A673 (cell line): ENCODE measurements at regions not wholly inside any gene's neighbourhood (a gene's known extent, or its start where the extent isn't known, plus 50 kb on each side); places are given as distances from the start of the nearest gene placed in this dataset.

Experiments used
- BruUV-seq: library from RNA; stranded (reverse); fragments of 400-500 nt; replicated peaks from 2 replicates; lab custom pipeline; 2021; lab: Mats Ljungman, UMichigan
- CTCF ChIA-PET: fragments of 300-600 bp; sonication (Branson Sonifier 250); formaldehyde crosslinking; loops from one replicate; lab custom pipeline; 2022; ENCODE audit warnings: antibody characterized with exemption; lab: Charles Lee
- POLR2A ChIA-PET: fragments of 300-600 bp; sonication (Branson Sonifier 250); formaldehyde crosslinking; loops from one replicate; lab custom pipeline; 2022; ENCODE audit warnings: antibody characterized with exemption; ENCODE audit not compliant: low non-redundant PET; lab: Charles Lee
- DNase-seq: peaks from one replicate; pipeline ENCODE4 v3.0.0-alpha.2; 2015; ENCODE audit warnings: low spot score
- H3K27ac ChIP-seq: fragments of 200-600 bp; sonication (generic); 2 replicates; pipeline ENCODE4 v1.5.1; 2016; ENCODE audit warnings: mixed run types, low read depth, mild to moderate bottlenecking, mixed read lengths, antibody characterized with exemption, low read length; ENCODE audit not compliant: poor library complexity, severe bottlenecking
- H3K27me3 ChIP-seq: fragments of 200-600 bp; sonication (generic); replicated peaks from 2 replicates; pipeline ENCODE4 v1.6.1; 2017; ENCODE audit warnings: mixed run types, low read depth, mild to moderate bottlenecking, mixed read lengths, antibody characterized with exemption, low read length; ENCODE audit not compliant: insufficient read depth, poor library complexity
- H3K36me3 ChIP-seq: fragments of 200-600 bp; sonication (generic); 2 replicates; pipeline ENCODE4 v1.6.1; 2016; ENCODE audit warnings: mixed run types, mild to moderate bottlenecking, mixed read lengths, antibody characterized with exemption, low read length; ENCODE audit not compliant: insufficient read depth, poor library complexity, severe bottlenecking
- H3K4me1 ChIP-seq: fragments of 200-600 bp; sonication (generic); 2 replicates; pipeline ENCODE4 v1.6.1; 2017; ENCODE audit warnings: mixed run types, mild to moderate bottlenecking, mixed read lengths, antibody characterized with exemption, low read length; ENCODE audit not compliant: insufficient read depth, poor library complexity, severe bottlenecking
- H3K4me3 ChIP-seq: fragments of 200-600 bp; sonication (generic); 2 replicates; pipeline ENCODE4 v1.5.1; 2016; ENCODE audit warnings: low read depth, mixed run types, mild to moderate bottlenecking, mixed read lengths, low read length; ENCODE audit not compliant: poor library complexity, severe bottlenecking
- H3K9me3 ChIP-seq: fragments of 200-600 bp; sonication (generic); 2 replicates; pipeline ENCODE4 v1.6.1; 2016; ENCODE audit warnings: mixed run types, low read depth, mild to moderate bottlenecking, mixed read lengths, antibody characterized with exemption, low read length; ENCODE audit not compliant: poor library complexity, severe bottlenecking
- CTCF ChIP-seq: fragments of 300-800, 200-600 bp; sonication (generic); conservative IDR thresholded peaks from 2 replicates; pipeline ENCODE4 v1.5.1; 2017; ENCODE audit warnings: low read depth, mild to moderate bottlenecking, antibody characterized with exemption, low read length, moderate library complexity, mixed read lengths
- EZH2 ChIP-seq: fragments of 200-600 bp; sonication (generic); IDR thresholded peaks from 2 replicates; pipeline ENCODE4 v1.6.1; 2017; ENCODE audit warnings: borderline replicate concordance, low read depth, mild to moderate bottlenecking, mixed read lengths, antibody characterized with exemption, low read length; ENCODE audit not compliant: poor library complexity, severe bottlenecking
- intact Hi-C: fragments of 100-400 bp; cut with micrococcal nuclease; formaldehyde crosslinking; loops from one replicate; pipeline ENCODE4 v1.10.0; 2022; ENCODE audit not compliant: unreplicated experiment

- intact Hi-C loops, result no loop called here
- no peaks in the 10 kb centered on the region for H3K4me1 ChIP-seq
- no peak for DNase-seq
- BruUV-seq, result no TSS peak
- H3K36me3 ChIP-seq, result no peaks in the 10 kb centered on the region
- H3K27ac ChIP-seq, result no peak overlapping the region
- no peaks in the 10 kb centered on the region for H3K27me3 ChIP-seq
- TF ChIP-seq CTCF (no peak), EZH2 (no peak)
- POLR2A ChIA-PET, result no interaction called here
- CTCF ChIA-PET, result no interaction called here
- H3K9me3 ChIP-seq, result no peaks in the 10 kb centered on the region
- no peak overlapping the region for H3K4me3 ChIP-seq
These were observed 267.7 kb downstream of the HAO1 start for GRCh38 chr20:7672571-7672970.

- no TSS peak for BruUV-seq
- Histone ChIP-seq H3K27ac (no peak overlapping the region), H3K36me3 (no peaks in the 10 kb centered on the region), H3K4me1 (no peaks in the 10 kb centered on the region), H3K27me3 (no peaks in the 10 kb centered on the region), H3K4me3 (no peak overlapping the region), H3K9me3 (no peaks in the 10 kb centered on the region)
- POLR2A ChIA-PET, result no interaction called here
- TF ChIP-seq CTCF (no peak), EZH2 (no peak)
- DNase-seq, result no peak
- CTCF ChIA-PET, result no interaction called here
- intact Hi-C loops, result no loop called here
These were observed 266.4 kb downstream of the HAO1 start for GRCh38 chr20:7673841-7674240.

- H3K9me3 ChIP-seq, result no peaks in the 10 kb centered on the region
- H3K4me3 ChIP-seq, result no peak overlapping the region
- ChIA-PET POLR2A (no interaction called here), CTCF (no interaction called here)
- no peak overlapping the region for H3K27ac ChIP-seq
- no TSS peak for BruUV-seq
- TF ChIP-seq EZH2 (no peak), CTCF (no peak)
- peaks cover 4% of the 10 kb centered on the region for H3K27me3 ChIP-seq
- no peaks in the 10 kb centered on the region for H3K4me1 ChIP-seq
- intact Hi-C loops, result no loop called here
- no peaks in the 10 kb centered on the region for H3K36me3 ChIP-seq
- DNase-seq, result no peak
These were observed 257.3 kb downstream of the HAO1 start for GRCh38 chr20:7682916-7683315.
